ENCODE measurements at regions not wholly inside any gene's neighbourhood (a gene's known extent, or its start where the extent isn't known, plus 50 kb on each side); places are given as distances from the start of the nearest gene placed in this dataset.

DNA sequence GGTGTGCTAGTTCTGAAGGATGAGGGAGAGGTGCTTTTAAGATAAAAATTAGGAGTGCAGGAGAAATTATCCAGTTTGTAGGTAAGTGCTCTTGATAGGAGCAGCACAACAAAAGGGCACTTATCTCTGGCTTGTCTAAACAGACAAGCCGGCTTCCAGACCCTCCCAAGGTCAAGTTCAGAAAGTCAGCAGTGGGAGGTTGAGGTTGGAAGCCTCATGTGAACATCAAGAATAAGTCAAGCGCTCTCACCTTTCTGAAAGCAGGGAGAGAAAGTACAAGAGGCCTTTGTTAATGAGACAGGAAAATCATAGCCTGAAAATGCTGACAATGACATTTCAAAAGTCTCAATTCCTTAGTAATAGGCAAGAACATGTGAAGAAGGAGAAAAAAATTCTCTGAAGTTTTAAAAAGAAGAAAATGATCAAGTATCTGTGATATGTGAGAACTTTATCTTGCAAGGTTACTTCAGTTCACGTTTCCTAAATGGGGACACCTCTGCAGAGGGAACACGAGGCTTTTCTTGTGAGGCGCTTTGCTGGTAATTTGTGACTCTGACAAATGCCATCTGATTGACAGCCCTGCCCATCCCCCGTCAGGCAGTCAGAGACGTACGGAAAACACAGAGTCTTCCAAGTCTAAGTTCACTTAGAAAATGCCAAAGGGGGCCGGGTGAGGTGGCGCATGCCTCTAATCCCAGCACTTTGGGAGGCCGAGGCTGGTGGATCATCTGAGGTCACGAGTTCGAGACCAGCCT lies 62.2 kb downstream of the TIGD2 start:
- TF ChIP-seq, protein P1, sequence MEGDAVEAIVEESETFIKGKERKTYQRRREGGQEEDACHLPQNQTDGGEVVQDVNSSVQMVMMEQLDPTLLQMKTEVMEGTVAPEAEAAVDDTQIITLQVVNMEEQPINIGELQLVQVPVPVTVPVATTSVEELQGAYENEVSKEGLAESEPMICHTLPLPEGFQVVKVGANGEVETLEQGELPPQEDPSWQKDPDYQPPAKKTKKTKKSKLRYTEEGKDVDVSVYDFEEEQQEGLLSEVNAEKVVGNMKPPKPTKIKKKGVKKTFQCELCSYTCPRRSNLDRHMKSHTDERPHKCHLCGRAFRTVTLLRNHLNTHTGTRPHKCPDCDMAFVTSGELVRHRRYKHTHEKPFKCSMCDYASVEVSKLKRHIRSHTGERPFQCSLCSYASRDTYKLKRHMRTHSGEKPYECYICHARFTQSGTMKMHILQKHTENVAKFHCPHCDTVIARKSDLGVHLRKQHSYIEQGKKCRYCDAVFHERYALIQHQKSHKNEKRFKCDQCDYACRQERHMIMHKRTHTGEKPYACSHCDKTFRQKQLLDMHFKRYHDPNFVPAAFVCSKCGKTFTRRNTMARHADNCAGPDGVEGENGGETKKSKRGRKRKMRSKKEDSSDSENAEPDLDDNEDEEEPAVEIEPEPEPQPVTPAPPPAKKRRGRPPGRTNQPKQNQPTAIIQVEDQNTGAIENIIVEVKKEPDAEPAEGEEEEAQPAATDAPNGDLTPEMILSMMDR (IDR thresholded peaks at IDR 0.05 in 2 of 3, conservative IDR thresholded peaks at IDR 0.05 in 1 of 3; ENCODE audit: insufficient read depth in 2 of 3, low read depth in 1 of 3, low read length in 3 of 3): no peak
- TF ChIP-seq, protein P2, sequence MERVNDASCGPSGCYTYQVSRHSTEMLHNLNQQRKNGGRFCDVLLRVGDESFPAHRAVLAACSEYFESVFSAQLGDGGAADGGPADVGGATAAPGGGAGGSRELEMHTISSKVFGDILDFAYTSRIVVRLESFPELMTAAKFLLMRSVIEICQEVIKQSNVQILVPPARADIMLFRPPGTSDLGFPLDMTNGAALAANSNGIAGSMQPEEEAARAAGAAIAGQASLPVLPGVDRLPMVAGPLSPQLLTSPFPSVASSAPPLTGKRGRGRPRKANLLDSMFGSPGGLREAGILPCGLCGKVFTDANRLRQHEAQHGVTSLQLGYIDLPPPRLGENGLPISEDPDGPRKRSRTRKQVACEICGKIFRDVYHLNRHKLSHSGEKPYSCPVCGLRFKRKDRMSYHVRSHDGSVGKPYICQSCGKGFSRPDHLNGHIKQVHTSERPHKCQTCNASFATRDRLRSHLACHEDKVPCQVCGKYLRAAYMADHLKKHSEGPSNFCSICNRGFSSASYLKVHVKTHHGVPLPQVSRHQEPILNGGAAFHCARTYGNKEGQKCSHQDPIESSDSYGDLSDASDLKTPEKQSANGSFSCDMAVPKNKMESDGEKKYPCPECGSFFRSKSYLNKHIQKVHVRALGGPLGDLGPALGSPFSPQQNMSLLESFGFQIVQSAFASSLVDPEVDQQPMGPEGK (CRISPR knock-in tag; IDR thresholded peaks at IDR 0.05; ENCODE audit: borderline replicate concordance): no peak
- TF ChIP-seq POLR2A (conservative IDR thresholded peaks at IDR 0.05) (no peak), CC2D1A (IDR thresholded peaks at IDR 0.05) (no peak), EZH2 (IDR thresholded peaks at IDR 0.05; ENCODE audit: borderline replicate concordance, low read depth, low read length) (no peak), EP300 (IDR thresholded peaks at IDR 0.05; ENCODE audit: low read length) (no peak), TEAD2 (tag; IDR thresholded peaks at IDR 0.05) (no peak), YY1 (IDR thresholded peaks at IDR 0.05; ENCODE audit: borderline replicate concordance in 1 of 3, control insufficient read depth in 1 of 3, extremely low read depth in 1 of 3, insufficient read depth in 3 of 3, insufficient read length in 1 of 3, insufficient replicate concordance in 2 of 3, low read depth in 1 of 3, low read length in 2 of 3) (no peak)
- TF ChIP-seq, protein P3, sequence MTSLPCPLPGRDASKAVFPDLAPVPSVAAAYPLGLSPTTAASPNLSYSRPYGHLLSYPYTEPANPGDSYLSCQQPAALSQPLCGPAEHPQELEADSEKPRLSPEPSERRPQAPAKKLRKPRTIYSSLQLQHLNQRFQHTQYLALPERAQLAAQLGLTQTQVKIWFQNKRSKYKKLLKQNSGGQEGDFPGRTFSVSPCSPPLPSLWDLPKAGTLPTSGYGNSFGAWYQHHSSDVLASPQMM (CRISPR knock-in tag; IDR thresholded peaks at IDR 0.05): no peak

Data from K562 (cell line).